KMS-11 (cell line): ENCODE measurements at regions not wholly inside any gene's neighbourhood (a gene's known extent, or its start where the extent isn't known, plus 50 kb on each side); places are given as distances from the start of the nearest gene placed in this dataset.

Experiments used
- H2AFZ ChIP-seq: fragments of 200-600 bp; sonication (generic); 2 replicates; pipeline ENCODE4 v1.6.1; 2016; ENCODE audit warnings: antibody characterized with exemption, mixed run types, low read depth
- H3K27ac ChIP-seq: fragments of 200-600 bp; sonication (generic); 2 replicates; pipeline ENCODE4 v1.6.1; 2016; ENCODE audit warnings: mild to moderate bottlenecking, mixed run types
- H3K27me3 ChIP-seq: fragments of 200-600 bp; sonication (generic); 2 replicates; pipeline ENCODE4 v1.6.1; 2017; ENCODE audit warnings: mild to moderate bottlenecking, low read depth, mixed run types, moderate library complexity; ENCODE audit not compliant: insufficient read depth
- H3K36me3 ChIP-seq: fragments of 200-600 bp; sonication (generic); 2 replicates; pipeline ENCODE4 v1.6.1; 2017; ENCODE audit warnings: mild to moderate bottlenecking, mixed run types; ENCODE audit not compliant: insufficient read depth
- H3K4me1 ChIP-seq: fragments of 200-600 bp; sonication (generic); 2 replicates; pipeline ENCODE4 v1.6.1; 2016; ENCODE audit warnings: mild to moderate bottlenecking, low read depth, mixed run types; ENCODE audit not compliant: poor library complexity, severe bottlenecking
- H3K4me2 ChIP-seq: fragments of 200-600 bp; sonication (generic); 2 replicates; pipeline ENCODE4 v1.7.0; 2016; ENCODE audit warnings: mild to moderate bottlenecking, mixed run types
- H3K4me3 ChIP-seq: fragments of 200-600 bp; sonication (generic); IDR thresholded peaks from 2 replicates; pipeline ENCODE4 v1.6.1; 2017; ENCODE audit warnings: low read depth, low read length, mixed read lengths; ENCODE audit not compliant: insufficient read depth
- H3K79me2 ChIP-seq: fragments of 200-600 bp; sonication (generic); 2 replicates; pipeline ENCODE4 v1.6.1; 2016; ENCODE audit warnings: low read depth, mixed run types; ENCODE audit not compliant: insufficient read depth
- H3K9ac ChIP-seq: fragments of 200-600 bp; sonication (generic); 2 replicates; pipeline ENCODE4 v1.6.1; 2016; ENCODE audit warnings: mild to moderate bottlenecking, mixed run types
- H4K20me1 ChIP-seq: fragments of 200-600 bp; sonication (generic); 2 replicates; pipeline ENCODE4 v1.6.1; 2016; ENCODE audit warnings: mild to moderate bottlenecking, mixed run types; ENCODE audit not compliant: insufficient read depth
- CTCF ChIP-seq: fragments of 200-600 bp; sonication (generic); conservative IDR thresholded peaks from 2 replicates; pipeline ENCODE4 v1.6.1; 2017; ENCODE audit warnings: low read depth, mild to moderate bottlenecking, antibody characterized with exemption, low read length, moderate library complexity, mixed read lengths

GRCh38 chr9:84111726-84112125 is 131.1 kb downstream of the RMI1 start:
- no peaks in the 10 kb centered on the region for H3K4me1 ChIP-seq
- H3K27ac ChIP-seq, result no peak overlapping the region
- TF ChIP-seq CTCF, result no peak
- no peak overlapping the region for H3K4me3 ChIP-seq
- no peaks in the 10 kb centered on the region for H4K20me1 ChIP-seq
- H2AFZ ChIP-seq, result no peak overlapping the region
- no peaks in the 10 kb centered on the region for H3K36me3 ChIP-seq
- H3K79me2 ChIP-seq, result no peaks in the 10 kb centered on the region
- no peak overlapping the region for H3K4me2 ChIP-seq
- H3K27me3 ChIP-seq, result no peaks in the 10 kb centered on the region
- H3K9ac ChIP-seq, result no peak overlapping the region

- Histone ChIP-seq H3K4me3 (no peak overlapping the region), H2AFZ (no peak overlapping the region), H3K36me3 (no peaks in the 10 kb centered on the region), H3K4me2 (no peak overlapping the region), H3K4me1 (no peaks in the 10 kb centered on the region), H3K79me2 (no peaks in the 10 kb centered on the region), H3K27me3 (no peaks in the 10 kb centered on the region), H3K27ac (no peak overlapping the region), H3K9ac (no peak overlapping the region), H4K20me1 (no peaks in the 10 kb centered on the region)
- no peak for TF ChIP-seq CTCF
Observed at GRCh38 chr9:84121991-84122523, 141.5 kb downstream of the RMI1 start.

DNA sequence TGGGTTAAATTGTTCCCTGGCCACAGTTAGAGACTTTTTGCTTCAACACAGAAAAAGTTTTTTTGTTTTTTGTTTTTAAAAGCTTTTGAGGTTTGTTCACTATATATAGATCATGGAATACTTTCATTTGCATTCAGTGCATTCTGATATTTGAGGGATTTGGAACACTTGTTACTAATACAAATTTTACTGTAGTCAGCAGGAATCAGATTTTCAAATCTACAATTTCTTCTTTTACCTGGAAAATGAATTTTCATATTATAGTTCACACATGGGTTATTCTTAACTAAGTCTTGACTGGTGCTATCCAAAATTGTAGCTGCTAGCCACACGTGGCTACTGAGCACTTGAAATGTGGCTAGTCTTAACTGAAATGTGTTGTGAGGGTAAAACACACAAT is 142.0 kb downstream of the RMI1 start:
- no peak overlapping the region for H3K9ac ChIP-seq
- TF ChIP-seq CTCF, result no peak
- H3K79me2 ChIP-seq, result no peaks in the 10 kb centered on the region
- no peak overlapping the region for H3K4me2 ChIP-seq
- no peak overlapping the region for H3K27ac ChIP-seq
- H3K36me3 ChIP-seq, result no peaks in the 10 kb centered on the region
- no peak overlapping the region for H3K4me3 ChIP-seq
- H2AFZ ChIP-seq, result no peak overlapping the region
- no peaks in the 10 kb centered on the region for H4K20me1 ChIP-seq
- no peaks in the 10 kb centered on the region for H3K27me3 ChIP-seq
- H3K4me1 ChIP-seq, result no peaks in the 10 kb centered on the region

- Histone ChIP-seq H3K27ac (no peak overlapping the region), H3K27me3 (no peaks in the 10 kb centered on the region), H3K36me3 (no peaks in the 10 kb centered on the region), H3K79me2 (no peaks in the 10 kb centered on the region), H3K4me2 (no peak overlapping the region), H3K4me1 (no peaks in the 10 kb centered on the region), H2AFZ (no peak overlapping the region), H3K4me3 (no peak overlapping the region), H4K20me1 (no peaks in the 10 kb centered on the region), H3K9ac (no peak overlapping the region)
- no peak for TF ChIP-seq CTCF
Observed at GRCh38 chr9:84123648-84124406, 143.2 kb downstream of the RMI1 start.
